ENCODE measurements at regions not wholly inside any gene's neighbourhood (a gene's known extent, or its start where the extent isn't known, plus 50 kb on each side); places are given as distances from the start of the nearest gene placed in this dataset.

DNA sequence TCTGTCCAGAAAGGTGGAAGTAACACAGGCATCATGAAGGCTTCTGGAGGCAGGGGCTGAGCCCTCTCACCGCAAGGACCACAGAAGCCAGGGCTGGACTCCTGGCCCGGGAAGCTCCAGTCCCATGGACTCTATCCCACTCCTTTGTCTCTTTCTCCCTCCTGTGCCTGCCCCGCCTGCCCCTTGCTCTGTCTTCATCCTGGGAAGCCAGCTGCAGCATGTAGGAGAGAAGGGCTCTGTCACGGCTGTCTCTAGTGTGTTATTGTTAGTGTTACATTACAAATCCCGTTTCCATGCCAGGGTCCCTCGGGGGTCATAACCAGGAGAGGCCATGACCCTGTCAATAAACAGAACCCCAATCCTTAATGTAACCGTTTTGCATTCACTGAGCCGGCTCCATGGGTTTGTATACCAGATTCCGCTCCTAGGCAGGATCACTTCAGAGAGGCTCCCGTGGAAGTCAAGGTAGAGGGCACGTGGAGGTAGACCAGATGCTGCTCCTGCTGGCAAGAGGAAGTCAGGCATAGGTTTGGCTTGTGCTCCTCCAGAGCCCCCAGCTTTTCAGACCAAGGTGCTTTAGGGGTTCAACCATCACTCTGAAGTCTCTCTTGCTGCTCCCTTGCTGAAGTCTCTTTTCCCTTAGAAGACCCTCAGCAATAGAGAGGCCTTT lies 293.2 kb downstream of the ETS1 start:
- Histone ChIP-seq H3K4me1 (peaks cover 35% of the 10 kb centered on the region), H3K9me3 (no peaks in the 10 kb centered on the region), H3K27ac (no peak overlapping the region), H3K27me3 (no peaks in the 10 kb centered on the region), H3K36me3 (no peaks in the 10 kb centered on the region), H3K4me3 (no peak overlapping the region)
- ATAC-seq (no peak), DNase-seq (no peak)
- TF ChIP-seq, protein P1, sequence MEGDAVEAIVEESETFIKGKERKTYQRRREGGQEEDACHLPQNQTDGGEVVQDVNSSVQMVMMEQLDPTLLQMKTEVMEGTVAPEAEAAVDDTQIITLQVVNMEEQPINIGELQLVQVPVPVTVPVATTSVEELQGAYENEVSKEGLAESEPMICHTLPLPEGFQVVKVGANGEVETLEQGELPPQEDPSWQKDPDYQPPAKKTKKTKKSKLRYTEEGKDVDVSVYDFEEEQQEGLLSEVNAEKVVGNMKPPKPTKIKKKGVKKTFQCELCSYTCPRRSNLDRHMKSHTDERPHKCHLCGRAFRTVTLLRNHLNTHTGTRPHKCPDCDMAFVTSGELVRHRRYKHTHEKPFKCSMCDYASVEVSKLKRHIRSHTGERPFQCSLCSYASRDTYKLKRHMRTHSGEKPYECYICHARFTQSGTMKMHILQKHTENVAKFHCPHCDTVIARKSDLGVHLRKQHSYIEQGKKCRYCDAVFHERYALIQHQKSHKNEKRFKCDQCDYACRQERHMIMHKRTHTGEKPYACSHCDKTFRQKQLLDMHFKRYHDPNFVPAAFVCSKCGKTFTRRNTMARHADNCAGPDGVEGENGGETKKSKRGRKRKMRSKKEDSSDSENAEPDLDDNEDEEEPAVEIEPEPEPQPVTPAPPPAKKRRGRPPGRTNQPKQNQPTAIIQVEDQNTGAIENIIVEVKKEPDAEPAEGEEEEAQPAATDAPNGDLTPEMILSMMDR (IDR thresholded peaks at IDR 0.05), result no peak
- intact Hi-C loops (cut with DNase I), result loop anchor here (10.0 kb wide), 2 partner anchors 191 to 331 kb away; no protein-coding TSS in a partner anchor

DNA sequence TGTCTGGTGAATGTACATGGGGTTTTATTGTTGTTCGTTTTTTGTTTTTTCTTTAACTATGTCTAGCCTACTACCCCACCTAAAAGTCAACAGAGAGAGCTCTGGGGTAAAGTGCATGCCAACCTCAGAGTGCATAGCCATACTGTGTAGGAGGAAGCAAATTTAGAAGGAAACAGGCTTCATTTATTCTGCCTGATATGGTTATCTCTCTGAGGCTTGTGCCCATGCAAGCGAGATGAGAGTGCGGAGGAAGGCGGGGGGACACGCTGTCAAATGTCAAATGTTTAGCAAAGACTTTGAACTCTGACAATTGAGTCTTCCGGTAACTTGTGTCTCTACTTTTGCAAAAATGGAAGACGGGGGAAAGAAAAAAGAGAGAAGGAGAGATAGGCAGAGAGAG lies 295.5 kb downstream of the ETS1 start:
- intact Hi-C loops (cut with DNase I), result loop anchor here (10.0 kb wide), 2 partner anchors 193 to 333 kb away; no protein-coding TSS in a partner anchor
- TF ChIP-seq, protein P1 (IDR thresholded peaks at IDR 0.05), result no peak
- no peak overlapping the region for H3K4me3 ChIP-seq
- ATAC-seq, result no peak
- no peaks in the 10 kb centered on the region for H3K9me3 ChIP-seq
- no peak for DNase-seq
- H3K4me1 ChIP-seq, result peaks cover 22% of the 10 kb centered on the region
- H3K36me3 ChIP-seq, result no peaks in the 10 kb centered on the region
- no peaks in the 10 kb centered on the region for H3K27me3 ChIP-seq
- peak overlapping the region; percentile 79 for H3K27ac ChIP-seq

DNA sequence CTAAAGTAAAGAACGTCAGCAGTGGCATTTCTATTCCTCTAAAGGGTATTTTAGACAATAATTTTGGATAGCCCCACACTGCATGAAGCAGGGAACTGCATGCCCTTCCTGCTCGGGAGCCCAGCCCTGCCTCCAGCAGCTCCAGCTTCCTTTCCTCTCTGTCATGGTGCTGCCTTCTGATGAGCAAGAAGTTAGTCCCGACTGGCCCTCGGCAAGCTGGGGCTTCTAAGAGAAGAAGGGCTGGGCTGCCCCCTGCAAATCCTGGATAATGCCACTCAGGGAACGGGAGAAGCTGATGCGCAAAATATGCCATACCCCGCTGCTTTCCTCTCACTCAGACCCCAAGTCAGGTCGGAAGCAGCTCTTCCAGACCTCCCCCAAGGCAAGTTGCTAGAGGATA lies 296.4 kb downstream of the ETS1 start:
- H3K4me3 ChIP-seq, result peak overlapping the region; percentile 29
- H3K27ac ChIP-seq, result peak overlapping the region; percentile 79
- H3K27me3 ChIP-seq, result no peaks in the 10 kb centered on the region
- no peaks in the 10 kb centered on the region for H3K9me3 ChIP-seq
- TF ChIP-seq, protein P1 (IDR thresholded peaks at IDR 0.05), result no peak
- H3K36me3 ChIP-seq, result no peaks in the 10 kb centered on the region
- intact Hi-C loops (cut with DNase I), result loop anchor here (10.0 kb wide), 2 partner anchors 194 to 334 kb away; no protein-coding TSS in a partner anchor
- ATAC-seq (no peak), DNase-seq (no peak)
- peaks cover 22% of the 10 kb centered on the region for H3K4me1 ChIP-seq

DNA sequence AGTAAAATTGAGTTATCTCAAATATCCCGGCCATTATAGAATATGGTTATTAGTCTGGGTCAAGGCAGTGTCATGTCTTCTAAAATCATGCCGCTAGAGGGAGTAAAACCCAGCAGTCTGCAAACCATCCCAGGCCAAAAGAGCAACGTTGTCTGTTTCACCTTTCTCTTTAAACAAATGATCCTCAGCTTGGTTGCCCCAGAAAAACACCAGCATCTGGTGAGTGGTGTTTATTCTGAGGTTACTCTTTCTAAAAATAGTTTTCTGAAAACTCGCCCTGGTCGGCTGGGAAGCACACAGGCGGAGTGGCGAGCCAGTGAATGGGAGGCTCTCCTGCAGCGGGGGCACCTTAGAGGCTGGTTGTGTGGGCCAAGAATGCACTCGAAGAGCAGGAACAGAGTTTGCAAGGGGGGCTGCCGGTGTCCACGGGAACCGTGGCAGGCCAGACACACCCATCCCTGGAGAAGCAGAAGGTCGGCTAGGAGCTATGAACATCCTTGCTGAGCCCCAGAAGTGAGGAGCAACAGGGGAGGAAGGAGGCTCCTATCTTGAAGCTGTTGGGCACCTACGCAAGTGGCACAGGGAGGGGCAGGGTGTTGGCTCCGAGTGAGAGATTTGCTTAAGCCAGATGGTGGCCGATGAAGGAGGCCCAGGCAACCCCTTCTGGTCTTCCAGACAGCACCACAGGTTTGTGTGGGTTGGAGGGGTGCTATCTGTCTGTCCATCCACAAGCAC lies 297.1 kb downstream of the ETS1 start:
- DNase-seq, result peak; percentile 67
- Histone ChIP-seq H3K27ac (peak overlapping the region; percentile 79), H3K4me1 (peaks cover 22% of the 10 kb centered on the region), H3K27me3 (no peaks in the 10 kb centered on the region), H3K4me3 (peak overlapping the region; percentile 29), H3K36me3 (no peaks in the 10 kb centered on the region), H3K9me3 (no peaks in the 10 kb centered on the region)
- intact Hi-C loops (cut with DNase I), result loop anchor here (10.0 kb wide), 2 partner anchors 195 to 335 kb away; no protein-coding TSS in a partner anchor
- ATAC-seq, result peak; percentile 93
- TF ChIP-seq, protein P1 (IDR thresholded peaks at IDR 0.05), result peak; percentile 87

DNA sequence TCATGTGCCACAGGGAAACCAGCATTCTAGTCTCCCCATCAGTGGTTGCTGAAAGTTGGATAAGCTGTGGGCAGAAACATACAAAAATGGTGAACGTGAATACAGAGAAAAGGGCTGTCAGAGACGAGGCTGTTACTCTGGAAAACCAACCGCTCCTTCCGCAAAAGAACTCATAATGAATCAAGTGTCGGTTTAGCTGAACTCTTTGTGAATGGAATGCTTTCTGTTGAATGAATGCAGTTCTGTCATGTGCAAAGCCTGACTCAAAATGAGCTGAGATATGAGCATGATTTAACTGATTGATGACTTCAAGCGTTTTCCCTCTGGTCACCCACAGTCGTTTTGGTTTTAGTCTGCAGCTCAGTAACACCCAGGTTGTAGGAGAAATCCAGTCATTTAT lies 298.3 kb downstream of the ETS1 start:
- TF ChIP-seq, protein P1 (IDR thresholded peaks at IDR 0.05), result no peak

More for the DNA sequence above, 298.3 kb downstream of the ETS1 start:
- no peaks in the 10 kb centered on the region for H3K9me3 ChIP-seq
- no peak overlapping the region for H3K27ac ChIP-seq
- H3K4me1 ChIP-seq, result peaks cover 14% of the 10 kb centered on the region
- H3K4me3 ChIP-seq, result no peak overlapping the region
- no peaks in the 10 kb centered on the region for H3K36me3 ChIP-seq
- H3K27me3 ChIP-seq, result no peaks in the 10 kb centered on the region
- ATAC-seq, result no peak
- intact Hi-C loops (cut with DNase I), result no loop called here
- DNase-seq, result no peak
